HG02943 (cell line): ENCODE measurements at regions not wholly inside any gene's neighbourhood (a gene's known extent, or its start where the extent isn't known, plus 50 kb on each side); places are given as distances from the start of the nearest gene placed in this dataset.
"Not testable (repeated sequence)": the region's sequence is repeated elsewhere in the genome, so short reads cannot be mapped to it uniquely, and the experiment has no call there.

Experiments
- ATAC-seq: cut with Tn5 transposase; IDR thresholded peaks from one replicate; pipeline ENCODE4 v1.9.1; 2021; ENCODE audit warnings: mild to moderate bottlenecking, low read depth, moderate library complexity; ENCODE audit not compliant: unreplicated experiment

DNA sequence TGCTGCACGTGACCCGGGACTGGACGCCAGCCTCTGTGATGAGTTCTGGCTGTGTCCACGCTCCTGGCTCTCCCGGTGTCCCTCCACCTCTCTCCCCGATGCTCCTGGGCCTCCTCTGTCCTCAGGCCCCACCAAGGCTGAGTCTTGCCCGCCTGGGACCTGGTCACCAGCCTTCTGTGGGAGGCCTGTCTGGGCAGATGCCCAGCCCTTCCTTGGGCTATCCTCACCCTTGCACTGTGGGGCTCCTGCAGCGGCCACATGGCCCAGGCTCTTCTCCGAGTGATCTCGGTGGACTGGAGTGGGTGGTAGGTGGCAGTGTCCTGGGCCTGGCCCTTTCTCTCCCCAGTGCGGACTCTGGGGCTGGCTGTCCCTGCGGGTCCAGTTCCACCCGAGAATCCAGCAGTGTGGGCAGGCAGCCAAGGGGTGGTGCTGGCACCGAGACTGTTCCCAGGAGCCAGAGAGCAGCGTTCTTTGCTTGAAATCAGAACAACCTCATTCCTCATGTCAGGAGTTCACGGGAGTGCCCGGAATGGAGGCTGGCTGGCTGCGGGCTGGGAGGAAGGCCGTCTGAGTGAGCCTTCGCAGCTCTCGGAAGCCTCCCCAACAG, 94.6 kb downstream of the TMEM121 start:
- ATAC-seq = not testable (repeated sequence)

DNA sequence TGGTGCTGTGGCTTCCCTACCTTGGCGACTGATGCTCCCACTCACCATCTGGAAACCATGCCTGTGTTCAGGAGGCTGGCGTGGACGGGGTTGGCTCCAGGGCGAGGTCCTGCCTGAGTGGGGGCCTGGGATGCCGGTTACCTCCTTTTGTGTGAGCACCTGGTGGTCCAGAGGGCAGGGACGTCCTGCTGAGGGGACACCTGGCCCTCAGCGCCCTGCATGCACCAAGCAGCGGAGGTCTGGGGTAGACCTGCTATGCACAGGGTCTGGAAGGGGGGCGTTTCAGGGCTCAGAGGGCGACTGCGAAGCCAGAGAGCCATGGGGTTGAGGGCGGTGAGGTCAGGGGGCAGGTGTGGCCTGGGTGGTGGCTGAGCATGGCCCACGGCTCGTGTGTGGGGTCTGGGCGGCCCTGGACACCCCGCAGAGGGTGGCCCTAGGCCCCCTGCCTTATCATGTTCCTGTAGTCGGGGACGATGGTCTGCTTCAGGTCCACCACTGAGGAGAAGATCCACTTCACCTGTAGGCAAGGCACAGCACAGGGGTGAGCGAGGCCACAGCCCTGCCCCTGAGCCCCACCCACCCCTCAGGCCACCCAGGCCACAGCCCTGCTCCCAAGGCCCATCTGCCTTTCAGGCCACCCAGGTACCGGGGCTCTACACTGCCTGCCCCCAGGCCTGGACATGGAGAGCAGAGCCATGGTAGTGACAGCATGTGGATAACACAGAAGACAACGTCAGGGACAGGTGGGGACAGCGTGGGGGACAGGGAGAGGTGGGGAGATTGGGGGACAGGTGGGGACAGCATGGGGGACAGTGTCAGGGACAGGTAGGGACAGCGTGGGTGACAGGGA, 95.3 kb downstream of the TMEM121 start:
- not testable (repeated sequence) for ATAC-seq

DNA sequence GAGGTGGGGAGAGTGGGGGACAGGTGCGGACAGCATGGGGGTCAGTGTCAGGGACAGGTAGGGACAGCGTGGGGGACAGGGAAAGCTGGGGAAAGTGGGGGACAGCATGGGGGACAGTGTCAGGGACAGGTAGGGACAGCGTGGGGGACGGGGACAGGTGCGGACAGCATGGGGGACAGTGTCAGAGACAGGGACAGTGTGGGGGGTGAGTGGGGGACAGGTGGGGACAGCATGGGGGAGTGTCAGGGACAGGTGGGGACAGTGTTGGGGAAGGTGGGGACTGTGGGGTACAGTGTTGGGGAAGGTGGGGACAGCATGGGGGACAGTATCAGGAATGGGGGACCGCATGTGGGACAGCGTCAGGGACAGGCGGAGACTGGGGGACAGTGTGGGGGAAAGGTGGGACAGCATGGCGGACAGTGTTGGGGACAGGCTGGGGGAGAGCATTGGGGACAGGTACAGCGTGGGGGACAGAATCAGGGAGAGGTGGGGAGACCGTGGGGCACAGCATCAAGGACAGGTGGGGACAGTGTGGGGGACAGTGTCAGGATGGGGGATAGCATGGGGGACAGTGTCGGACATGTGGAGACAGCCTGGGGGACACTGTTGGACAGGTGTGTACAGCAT, 96.1 kb downstream of the TMEM121 start:
- no peak for ATAC-seq

DNA sequence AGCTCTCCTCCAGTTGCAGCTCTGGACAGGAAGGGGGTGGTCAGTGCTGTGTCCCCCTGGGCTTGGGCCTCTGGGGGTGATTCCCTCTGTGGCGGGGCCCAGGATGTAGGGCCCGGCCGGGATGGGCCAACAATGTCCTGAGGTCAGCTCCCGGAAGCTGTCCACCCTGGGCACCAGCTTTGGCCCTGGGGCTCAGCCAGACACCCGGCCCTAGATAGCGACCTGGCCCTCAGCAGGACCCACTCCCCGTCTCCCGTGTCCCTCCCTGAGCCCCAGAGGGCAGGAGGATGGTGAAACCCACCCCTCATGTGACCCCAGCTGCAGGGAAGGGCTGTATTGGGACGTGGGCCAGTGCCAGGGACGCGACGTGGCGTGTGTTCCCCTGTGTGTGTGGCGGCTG, 96.8 kb downstream of the TMEM121 start:
- ATAC-seq = not testable (repeated sequence)

DNA sequence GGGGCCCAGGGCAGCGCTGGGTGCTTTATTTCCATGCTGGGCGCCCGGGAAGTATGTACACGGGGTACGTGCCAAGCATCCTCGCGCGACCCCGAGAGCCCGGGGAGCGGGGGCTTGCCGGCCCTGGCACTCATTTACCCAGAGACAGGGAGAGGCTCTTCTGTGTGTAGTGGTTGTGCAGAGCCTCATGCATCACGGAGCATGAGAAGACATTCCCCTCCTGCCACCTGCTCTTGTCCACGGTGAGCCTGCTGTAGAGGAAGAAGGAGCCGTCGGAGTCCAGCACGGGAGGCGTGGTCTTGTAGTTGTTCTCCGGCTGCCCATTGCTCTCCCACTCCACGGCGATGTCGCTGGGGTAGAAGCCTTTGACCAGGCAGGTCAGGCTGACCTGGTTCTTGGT, 98.0 kb downstream of the TMEM121 start:
- ATAC-seq = not testable (repeated sequence)

DNA sequence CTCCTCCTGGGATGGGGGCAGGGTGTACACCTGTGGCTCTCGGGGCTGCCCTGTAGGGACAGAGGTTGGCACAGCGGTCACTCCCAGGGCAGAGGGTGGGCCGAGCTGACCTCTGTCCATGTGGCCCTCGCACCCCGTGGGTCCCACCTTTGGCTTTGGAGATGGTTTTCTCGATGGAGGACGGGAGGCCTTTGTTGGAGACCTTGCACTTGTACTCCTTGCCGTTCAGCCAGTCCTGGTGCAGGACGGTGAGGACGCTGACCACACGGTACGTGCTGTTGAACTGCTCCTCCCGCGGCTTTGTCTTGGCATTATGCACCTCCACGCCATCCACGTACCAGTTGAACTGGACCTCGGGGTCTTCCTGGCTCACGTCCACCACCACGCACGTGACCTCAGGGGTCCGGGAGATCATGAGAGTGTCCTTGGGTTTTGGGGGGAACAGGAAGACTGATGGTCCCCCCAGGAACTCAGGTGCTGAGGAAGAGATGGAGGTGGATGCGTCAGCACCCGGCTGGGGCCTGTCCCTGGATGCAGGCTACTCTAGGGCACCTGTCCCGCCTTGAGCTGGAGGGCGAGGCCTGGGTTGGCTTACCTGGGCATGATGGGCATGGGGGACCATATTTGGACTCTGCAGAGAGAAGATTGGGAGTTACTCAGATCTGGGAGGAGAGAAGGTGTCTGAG, 98.5 kb downstream of the TMEM121 start:
- ATAC-seq = not testable (repeated sequence)

DNA sequence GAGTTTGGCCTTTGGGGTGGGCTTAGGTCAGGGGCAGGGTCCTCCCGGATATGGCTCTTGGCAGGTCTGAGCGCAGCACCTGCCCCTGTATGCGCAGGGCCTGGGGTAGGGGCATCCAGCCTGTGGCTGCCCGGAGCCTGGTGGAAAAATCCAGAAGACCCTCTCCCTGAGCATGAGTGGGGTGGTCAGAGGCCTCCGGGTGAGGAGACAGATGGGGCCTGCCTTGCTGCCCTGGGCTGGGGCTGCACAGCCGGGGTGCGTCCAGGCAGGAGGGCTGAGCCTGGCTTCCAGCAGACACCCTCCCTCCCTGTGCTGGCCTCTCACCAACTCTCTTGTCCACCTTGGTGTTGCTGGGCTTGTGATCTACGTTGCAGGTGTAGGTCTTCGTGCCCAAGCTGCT, 99.1 kb downstream of the TMEM121 start:
- ATAC-seq = not testable (repeated sequence)

DNA sequence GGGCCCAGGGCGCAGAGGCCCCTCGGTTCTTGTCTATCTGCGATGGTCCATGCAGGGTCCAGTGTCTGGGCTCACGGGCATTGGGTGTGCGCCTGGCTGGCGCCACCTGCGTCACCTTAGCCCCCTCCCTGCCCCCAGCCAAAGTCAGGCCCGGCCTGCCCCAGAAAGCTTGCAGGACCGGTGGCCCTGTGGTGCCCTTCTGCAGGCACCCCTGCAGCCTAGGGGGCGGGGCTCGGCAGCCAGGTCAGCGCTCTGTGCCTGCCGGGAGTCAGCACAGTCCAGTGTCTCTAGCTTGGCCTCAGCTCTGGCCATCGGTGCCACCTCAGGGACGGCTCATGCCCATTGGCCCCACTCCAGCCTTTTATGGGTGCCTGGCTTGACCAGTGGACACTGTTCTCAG, 99.7 kb downstream of the TMEM121 start:
- not testable (repeated sequence) for ATAC-seq

DNA sequence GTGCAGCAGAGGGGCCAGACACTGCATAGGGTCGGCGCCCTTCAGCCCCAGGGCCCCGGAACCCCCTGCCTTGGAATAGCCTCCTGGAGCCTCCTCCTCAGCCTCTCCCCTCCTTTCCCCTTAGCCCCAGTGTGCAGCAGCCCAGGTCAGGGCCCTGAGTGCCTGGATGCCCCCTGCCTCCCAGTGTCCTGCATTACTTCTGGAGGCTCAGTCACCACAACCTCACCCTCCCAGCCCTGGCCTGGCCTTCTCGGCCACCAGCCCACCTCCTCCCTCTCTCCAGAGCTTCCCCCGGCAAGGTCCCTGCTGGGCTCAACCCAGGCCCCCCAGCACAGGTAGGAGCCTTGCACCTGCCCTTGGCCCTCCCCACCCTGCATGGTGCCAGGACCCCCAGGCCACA, 100.3 kb downstream of the TMEM121 start:
- ATAC-seq = not testable (repeated sequence)

DNA sequence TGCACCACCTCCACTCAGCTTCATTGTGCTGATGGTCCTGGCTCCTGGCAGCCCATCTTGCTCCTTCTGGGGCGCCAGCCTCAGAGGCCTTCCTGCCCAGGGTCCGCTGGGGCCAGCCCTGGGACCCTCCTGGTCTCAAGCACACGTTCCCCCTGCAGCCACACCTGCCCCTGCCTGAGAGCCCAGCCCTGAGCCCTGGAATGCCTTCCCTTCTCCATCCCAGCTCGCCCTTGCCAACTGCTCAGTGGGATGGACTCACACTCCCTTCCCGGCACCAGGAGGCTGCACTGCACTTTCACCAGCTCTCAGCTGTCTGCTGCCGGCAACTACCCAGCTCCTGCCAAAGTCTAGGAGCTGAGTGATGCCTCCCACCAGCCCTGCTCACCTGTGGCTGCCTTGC, 100.9 kb downstream of the TMEM121 start:
- not testable (repeated sequence) for ATAC-seq

DNA sequence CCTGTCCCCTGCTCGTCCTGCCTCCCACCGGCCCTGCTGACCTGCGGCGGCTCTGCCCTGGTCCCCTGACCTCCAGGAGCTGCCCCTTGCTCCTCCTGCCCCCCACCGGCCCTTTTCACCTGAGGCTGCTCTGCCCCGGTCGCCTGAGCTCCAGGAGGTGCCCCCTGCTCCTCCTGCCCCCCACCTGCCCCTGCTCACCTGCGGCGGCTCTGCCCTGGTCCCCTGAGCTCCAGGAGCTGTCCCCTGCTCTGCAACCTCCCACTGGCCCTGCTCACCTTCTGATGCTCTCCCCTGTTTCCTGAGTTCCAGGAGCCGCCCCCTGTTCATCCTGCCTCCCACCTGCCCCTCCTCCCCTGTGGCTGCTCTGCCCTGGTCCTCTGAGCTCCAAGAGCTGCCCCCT, 101.3 kb downstream of the TMEM121 start:
- no peak for ATAC-seq

DNA sequence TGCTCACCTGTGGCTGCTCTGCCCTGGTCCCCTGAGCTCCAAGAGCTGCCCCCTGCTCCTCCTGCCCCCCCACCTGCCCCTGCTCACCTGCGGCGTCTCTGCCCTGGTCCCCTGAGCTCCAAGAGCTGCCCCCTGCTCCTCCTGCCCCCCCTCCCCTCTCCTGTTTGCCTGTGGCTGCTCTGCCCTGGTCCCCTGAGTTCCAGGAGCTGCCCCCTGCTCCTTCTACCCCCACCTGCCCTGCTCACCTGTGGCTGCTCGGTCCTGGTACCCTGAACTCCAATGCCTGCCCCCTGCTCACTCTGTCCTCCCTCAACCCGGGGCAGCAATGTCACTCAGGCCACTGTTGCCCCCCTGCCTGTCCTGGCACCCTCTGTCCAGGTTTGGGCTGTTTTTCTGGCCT, 101.7 kb downstream of the TMEM121 start:
- ATAC-seq = not testable (repeated sequence)

DNA sequence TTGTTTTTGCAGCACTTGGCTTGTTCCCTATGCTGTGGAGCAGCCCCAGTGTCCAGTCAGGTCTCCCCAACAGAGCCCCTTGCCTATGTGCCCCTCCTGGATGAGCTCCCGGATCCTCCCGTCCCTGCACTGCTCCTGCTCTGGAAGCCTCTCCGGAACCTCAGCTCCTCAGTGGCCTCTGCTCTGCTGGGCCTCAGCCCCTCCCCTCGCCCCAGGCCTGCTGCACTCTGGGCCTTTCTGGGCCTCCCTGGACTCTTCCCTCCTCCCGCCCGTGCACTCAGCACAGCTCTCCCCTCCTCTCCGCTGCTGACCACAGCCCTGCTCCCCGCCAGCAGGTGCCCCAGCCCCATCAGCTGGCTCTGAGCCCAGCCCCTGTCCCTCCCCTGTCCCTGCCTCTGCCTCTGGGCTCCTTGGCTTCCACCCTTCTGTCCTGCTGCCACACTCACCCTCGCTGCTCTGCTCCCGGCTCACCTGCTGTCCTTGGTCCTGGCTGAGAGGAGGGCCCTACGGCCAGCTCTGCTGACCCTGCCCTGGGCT, 102.2 kb downstream of the TMEM121 start:
- not testable (repeated sequence) for ATAC-seq

DNA sequence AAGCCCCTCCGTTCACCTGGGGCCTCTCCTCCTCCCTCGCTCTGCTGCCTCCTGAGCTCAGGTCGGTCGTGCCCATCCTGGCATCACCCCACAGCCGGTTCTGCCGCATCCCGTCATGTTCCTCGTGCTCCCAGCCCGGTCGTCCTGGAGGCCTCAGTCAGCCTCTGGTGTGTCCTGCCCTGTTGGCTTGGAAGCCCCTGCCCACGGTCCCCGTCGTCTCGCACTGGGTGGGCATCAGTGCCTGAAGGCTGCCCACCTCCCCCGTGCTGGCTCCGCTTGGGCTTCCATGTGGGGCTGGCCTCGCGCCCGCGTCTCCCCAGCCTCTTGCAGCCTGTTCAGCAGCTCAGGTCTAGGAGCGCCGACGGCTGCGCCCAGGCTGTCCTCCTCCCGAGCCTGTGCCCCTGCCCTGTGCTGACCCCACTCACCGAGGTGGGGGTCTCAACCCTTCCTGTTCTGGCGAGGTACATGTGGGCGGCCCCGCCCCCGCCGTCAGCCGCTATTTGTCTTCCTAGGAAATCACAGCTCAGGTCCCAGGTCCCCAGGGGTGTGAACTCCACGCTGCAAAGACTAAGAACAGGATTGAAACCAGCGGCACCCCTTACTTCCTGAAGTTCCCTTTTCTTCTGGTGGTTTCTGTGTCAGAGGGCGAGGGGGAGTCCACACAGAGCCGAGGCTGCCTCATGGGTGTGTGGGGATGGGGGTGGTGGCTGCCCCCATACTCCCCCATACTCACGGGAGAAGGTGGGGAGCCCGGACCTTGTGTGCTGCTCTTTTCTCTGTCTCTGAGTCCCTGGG, 102.9 kb downstream of the TMEM121 start:
- not testable (repeated sequence) for ATAC-seq

DNA sequence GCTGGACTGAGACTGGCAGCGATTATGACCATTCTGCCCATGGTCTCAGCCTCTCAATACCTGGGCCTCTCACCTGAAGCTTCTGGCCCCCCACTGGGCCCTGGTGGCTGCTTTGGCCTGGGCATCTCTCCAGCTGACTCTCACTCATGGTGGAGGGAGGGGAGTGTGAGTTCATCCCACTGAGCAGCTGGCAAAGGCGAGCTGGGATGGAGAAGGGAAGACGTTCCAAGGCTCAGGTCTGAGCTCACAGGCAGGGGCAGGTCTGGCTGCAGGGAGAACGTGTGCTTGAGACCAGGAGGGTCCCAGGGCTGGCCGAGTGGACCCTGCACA, 103.5 kb downstream of the TMEM121 start:
- ATAC-seq = no peak

DNA sequence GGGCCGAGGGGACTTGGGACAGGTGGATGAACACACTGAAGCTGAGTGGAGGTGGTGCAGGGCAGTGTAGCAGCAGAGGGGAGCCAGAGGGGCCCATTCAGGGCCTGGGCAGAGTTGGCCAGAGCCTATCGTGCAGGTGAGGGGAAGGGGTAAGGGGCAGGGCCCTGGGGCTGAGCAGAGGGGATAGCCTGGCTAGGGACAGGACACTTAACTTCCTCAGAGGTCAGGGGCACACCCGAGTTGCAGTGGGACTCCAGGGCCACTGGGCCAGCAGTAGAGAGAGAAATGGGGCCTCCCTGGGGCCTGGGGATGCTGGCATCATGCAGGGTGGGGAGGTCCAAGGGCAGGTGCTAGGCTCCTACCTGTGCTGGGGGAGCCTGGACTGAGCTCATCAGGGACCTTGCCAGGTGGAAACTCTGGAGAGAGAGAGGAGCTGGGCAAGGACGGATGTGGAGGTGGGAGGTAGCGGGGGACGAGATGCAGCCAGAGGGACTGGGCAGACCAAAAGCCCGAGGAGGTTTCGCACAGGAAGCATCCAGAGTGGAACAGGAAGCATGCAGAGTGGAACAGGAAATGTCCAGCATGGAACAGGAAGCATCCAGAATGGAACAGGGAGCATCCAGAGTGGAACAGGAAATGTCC, 104.0 kb downstream of the TMEM121 start:
- ATAC-seq = not testable (repeated sequence)

DNA sequence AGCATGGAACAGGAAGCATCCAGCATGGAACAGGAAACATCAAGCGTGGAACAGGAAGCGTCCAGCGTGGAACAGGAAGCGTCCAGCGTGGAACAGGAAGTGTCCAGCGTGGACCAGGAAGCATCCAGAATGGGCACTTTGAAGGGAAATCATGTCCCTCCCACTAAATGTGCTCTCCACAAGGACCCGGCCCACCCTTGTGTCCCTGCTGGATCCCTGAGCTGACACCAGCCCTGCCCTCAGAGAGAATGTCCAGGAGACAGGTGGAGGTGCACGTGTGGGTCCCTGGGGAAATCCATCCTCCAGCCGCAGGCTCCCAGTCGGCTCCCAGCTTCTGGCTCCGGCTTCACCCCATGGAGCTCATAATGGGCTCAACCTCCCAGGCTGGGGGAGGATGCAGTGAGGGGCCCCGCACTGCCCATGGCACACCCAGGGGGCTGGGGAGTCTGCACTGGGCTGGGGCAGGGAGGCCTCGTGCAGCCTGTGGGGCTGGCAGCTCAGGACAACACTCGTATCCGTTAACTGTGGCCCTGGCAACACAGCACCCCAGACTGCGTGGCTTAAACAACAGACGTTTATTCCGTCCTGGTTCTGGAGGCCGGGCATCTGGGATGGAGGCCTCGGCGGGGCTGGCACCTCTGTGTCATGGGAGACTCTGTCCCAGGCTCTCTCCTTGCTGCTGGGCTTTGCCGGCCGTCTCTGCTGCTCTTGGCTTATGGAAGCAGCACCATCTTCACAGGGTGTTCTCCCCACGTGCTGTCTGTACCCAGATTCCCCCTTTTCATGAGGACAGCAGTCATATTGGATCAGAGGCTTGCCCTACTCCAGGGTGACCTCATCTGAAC, 104.8 kb downstream of the TMEM121 start:
- ATAC-seq = not testable (repeated sequence)

DNA sequence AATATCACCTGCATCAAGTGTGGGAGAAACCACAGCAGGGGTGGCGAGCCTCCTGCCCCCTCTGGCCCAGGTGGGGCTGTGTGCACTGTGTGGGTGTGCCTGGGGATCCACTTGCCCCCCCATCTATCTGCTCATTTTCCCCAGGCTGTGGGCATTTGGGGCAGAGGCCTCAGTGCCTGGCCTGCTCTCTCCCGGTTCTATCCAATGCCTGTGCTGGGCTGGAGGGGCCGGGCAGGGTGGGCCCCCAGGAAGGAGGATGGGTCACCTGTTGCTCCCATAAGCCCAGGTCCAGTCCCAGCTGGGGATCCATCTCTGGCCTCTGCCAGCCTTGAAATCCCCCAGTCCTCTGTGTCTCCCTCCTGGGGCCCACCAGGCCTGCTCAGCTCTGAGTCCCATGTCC, 105.6 kb downstream of the TMEM121 start:
- ATAC-seq = no peak

DNA sequence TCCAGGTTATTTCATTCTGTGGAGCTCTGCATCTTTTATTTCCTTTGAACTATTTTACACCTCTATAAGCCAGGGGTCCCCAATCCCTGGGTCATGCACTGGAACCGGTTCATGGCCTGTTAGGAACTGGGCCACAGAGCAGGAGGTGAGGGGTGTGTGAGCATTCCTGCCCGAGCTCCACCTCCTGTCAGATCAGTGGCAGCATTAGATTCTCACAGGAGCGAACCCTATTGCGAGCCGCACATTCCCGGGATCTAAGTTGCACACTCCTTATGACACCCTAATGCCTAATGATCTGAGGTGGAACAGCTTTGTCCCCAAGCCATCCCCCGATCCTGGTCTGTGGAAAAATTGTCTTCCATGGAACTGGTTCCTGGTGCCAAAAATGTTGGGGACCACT, 107.2 kb downstream of the TMEM121 start:
- not testable (repeated sequence) for ATAC-seq
